ENCODE measurements at regions not wholly inside any gene's neighbourhood (a gene's known extent, or its start where the extent isn't known, plus 50 kb on each side); places are given as distances from the start of the nearest gene placed in this dataset.

DNA sequence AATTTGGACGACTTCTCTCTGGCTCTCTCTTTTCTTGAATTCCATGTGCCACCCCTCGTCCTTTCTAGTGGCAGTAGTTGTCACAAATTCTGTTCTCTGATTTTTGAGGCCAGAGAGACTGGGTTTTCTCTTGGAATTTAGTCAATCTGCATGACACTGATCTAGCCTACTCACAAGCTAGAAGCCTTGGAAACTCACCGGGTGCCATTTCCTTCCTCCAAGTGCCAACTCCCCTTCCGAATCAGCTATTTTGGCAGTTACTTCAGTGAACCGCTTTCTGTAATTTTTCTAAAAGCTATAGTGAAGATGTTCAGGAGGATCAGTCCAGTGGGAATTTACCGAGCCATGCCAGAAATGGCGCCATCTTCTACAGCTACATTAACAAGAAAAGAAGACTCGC, 228.9 kb downstream of the PMP22 start:
- H3K4me1 ChIP-seq, result no peaks in the 10 kb centered on the region
- TF ChIP-seq CTCF (IDR thresholded peaks at IDR 0.05), result no peak
- H3K27me3 ChIP-seq, result no peaks in the 10 kb centered on the region
- no peak for DNase-seq
- H3K4me3 ChIP-seq, result no peak overlapping the region
- no peaks in the 10 kb centered on the region for H3K36me3 ChIP-seq
- H3K27ac ChIP-seq, result no peak overlapping the region
- H3K9me3 ChIP-seq, result no peaks in the 10 kb centered on the region
- H3K9ac ChIP-seq (ENCODE audit: low read depth in 2 of 2, low read length in 2 of 2), result no peak overlapping the region
- intact Hi-C loops (cut with DNase I), result no loop called here

GRCh38 chr17:15031975-15032374, 233.2 kb downstream of the PMP22 start:
- Histone ChIP-seq H3K27ac (no peak overlapping the region), H3K27me3 (no peaks in the 10 kb centered on the region), H3K4me3 (no peak overlapping the region), H3K9me3 (no peaks in the 10 kb centered on the region), H3K9ac (ENCODE audit: low read depth in 2 of 2, low read length in 2 of 2) (no peak overlapping the region), H3K4me1 (no peaks in the 10 kb centered on the region), H3K36me3 (no peaks in the 10 kb centered on the region)
- intact Hi-C loops (cut with DNase I), result no loop called here
- TF ChIP-seq CTCF (IDR thresholded peaks at IDR 0.05), result no peak
- no peak for DNase-seq

DNA sequence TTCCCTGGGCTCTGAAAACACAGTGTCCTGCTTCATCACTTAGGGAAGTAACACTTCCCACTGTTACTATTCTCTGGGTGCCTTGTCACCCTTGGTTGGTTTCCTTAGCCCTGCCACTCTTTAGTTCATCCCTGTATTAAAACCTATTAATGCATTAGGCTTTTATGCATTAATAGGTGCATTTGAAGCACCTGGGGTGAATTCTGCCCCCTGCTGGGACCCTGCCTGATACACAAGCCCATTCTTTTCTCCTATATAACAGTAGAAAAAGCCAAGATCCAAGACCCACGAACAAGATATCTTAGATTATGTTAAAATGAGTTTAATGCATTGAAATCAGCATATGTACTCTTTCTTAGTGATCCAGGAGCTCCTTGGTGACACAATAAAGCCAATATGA, 235.7 kb downstream of the PMP22 start:
- H3K9me3 ChIP-seq, result no peaks in the 10 kb centered on the region
- intact Hi-C loops (cut with DNase I), result no loop called here

GRCh38 chr17:15027853-15028252, 237.3 kb downstream of the PMP22 start:
- Histone ChIP-seq H3K27ac (no peak overlapping the region), H3K36me3 (no peaks in the 10 kb centered on the region), H3K4me1 (no peaks in the 10 kb centered on the region), H3K27me3 (no peaks in the 10 kb centered on the region), H3K9ac (ENCODE audit: low read depth in 2 of 2, low read length in 2 of 2) (no peak overlapping the region), H3K9me3 (no peaks in the 10 kb centered on the region), H3K4me3 (no peak overlapping the region)
- DNase-seq, result no peak
- intact Hi-C loops (cut with DNase I), result no loop called here
- TF ChIP-seq CTCF (IDR thresholded peaks at IDR 0.05), result no peak

More for the DNA sequence above, 235.7 kb downstream of the PMP22 start:
- no peaks in the 10 kb centered on the region for H3K36me3 ChIP-seq
- no peak overlapping the region for H3K27ac ChIP-seq
- no peaks in the 10 kb centered on the region for H3K4me1 ChIP-seq
- H3K27me3 ChIP-seq, result no peaks in the 10 kb centered on the region
- DNase-seq, result no peak
- TF ChIP-seq CTCF (IDR thresholded peaks at IDR 0.05), result no peak
- H3K9ac ChIP-seq (ENCODE audit: low read depth in 2 of 2, low read length in 2 of 2), result no peak overlapping the region
- H3K4me3 ChIP-seq, result no peak overlapping the region

DNA sequence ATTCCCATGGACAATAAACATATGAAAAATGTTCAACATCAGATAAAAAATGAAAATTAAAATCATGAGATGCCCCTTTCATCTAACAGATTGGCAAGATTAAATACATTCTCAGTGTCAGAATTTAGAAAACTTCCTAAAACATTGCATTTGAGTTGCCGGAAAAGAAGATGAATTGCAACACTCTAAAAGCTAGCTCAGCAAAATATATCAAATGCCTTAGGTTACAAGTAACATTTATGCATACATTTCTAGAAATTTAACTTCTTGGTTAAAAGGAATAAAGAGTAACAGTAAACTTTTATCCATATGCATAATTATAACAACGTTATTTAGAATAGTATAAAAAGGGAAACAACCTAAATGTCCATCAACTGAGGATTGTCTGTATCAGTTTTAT, 239.0 kb downstream of the PMP22 start:
- Histone ChIP-seq H3K9ac (ENCODE audit: low read depth in 2 of 2, low read length in 2 of 2) (no peak overlapping the region), H3K27ac (no peak overlapping the region), H3K27me3 (no peaks in the 10 kb centered on the region), H3K4me1 (no peaks in the 10 kb centered on the region), H3K9me3 (no peaks in the 10 kb centered on the region), H3K4me3 (no peak overlapping the region), H3K36me3 (no peaks in the 10 kb centered on the region)
- TF ChIP-seq CTCF (IDR thresholded peaks at IDR 0.05), result no peak
- no peak for DNase-seq
- intact Hi-C loops (cut with DNase I), result no loop called here

Measured in colonic mucosa (tissue), 4 donors.